Testis (tissue), 2 donors: ENCODE measurements at regions not wholly inside any gene's neighbourhood (a gene's known extent, or its start where the extent isn't known, plus 50 kb on each side); places are given as distances from the start of the nearest gene placed in this dataset.

Experiments
- CTCF ChIP-seq, 3 experiments: fragments of 450-650 bp in 2 of 3; fragments of 200-600 bp in 1 of 3; sonication (generic) in 1 of 3; IDR thresholded peaks; one replicate each; pipeline ENCODE4 v1.5.1; 2016 to 2019; ENCODE audit warnings: antibody characterized with exemption in 3 of 3, mild to moderate bottlenecking in 2 of 3, moderate library complexity in 1 of 3
- POLR2A ChIP-seq: fragments of 450-650 bp; IDR thresholded peaks from one replicate; pipeline ENCODE4 v1.6.1; 2017; ENCODE audit warnings: antibody characterized with exemption, mild to moderate bottlenecking, moderate library complexity

GRCh38 chr21:36245115-36245514, 74.9 kb upstream of the MORC3 start:
- TF ChIP-seq POLR2A (no peak), CTCF (IDR thresholded peaks at IDR 0.05) (no peak)
